GM21447 (cell line): ENCODE measurements at regions not wholly inside any gene's neighbourhood (a gene's known extent, or its start where the extent isn't known, plus 50 kb on each side); places are given as distances from the start of the nearest gene placed in this dataset.
"Not testable (repeated sequence)": the region's sequence is repeated elsewhere in the genome, so short reads cannot be mapped to it uniquely, and the experiment has no call there.

Experiments
- ATAC-seq: cut with Tn5 transposase; IDR thresholded peaks from one replicate; pipeline ENCODE4 v1.9.1; 2021; ENCODE audit not compliant: unreplicated experiment

DNA sequence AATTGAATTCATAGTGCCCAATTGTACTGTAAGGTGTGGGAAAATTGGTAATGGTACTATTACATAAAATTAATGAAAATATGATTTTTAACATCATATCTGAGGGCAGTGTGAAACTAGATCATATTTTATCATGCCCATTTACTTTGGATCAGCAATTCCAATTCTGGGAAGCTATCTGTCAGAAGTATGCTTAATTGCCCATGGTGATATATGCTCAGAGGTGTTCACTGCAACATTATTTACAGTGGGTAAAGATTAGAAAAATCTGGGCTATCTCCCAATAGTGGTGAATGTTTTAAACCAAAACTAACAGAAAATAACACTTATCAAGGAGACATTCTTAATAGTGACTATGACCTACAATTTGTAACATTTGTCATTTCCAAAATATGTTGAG is 1260.0 kb downstream of the BRINP3 start:
- no peak for ATAC-seq

DNA sequence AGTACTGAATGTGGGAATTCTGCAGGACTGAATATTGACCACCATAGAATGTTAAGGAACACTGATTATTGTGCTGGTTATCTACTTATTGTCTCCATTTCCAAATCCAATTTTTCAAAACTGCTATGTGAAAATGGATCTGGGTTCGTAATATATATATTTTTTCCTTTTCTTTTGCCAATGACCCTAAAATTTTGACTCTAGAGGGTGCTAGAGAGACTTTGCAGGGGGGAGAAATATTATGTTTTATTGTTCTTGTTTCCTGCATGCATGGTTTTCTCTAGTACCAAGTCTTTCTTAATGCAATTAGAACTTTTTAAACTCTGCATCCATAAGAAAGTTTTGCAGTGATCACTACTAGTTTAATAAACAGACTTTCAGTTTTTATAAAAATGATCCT is 1256.9 kb downstream of the BRINP3 start:
- no peak for ATAC-seq

- ATAC-seq, result not testable (repeated sequence)
These were observed 1251.9 kb downstream of the BRINP3 start for GRCh38 chr1:189225794-189226145.

DNA sequence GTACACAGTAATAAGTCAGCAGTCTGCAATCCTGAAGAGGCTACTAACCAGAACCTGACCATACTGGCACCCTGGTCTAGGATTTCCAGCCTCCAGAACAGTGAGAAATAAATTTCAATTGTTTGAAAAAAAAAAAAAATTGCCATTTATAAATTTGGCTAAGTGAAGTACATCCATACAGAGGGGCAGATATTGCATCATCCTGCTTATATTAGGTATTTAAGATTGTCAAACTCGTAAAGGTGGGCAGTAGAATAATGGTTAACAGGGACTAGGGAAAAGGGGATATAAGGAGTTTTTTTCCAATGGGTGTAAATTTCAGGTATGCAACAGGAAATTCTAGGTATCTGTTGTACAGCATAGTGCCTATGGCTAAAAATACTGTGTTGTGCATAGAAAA is 1250.9 kb downstream of the BRINP3 start:
- no peak for ATAC-seq

DNA sequence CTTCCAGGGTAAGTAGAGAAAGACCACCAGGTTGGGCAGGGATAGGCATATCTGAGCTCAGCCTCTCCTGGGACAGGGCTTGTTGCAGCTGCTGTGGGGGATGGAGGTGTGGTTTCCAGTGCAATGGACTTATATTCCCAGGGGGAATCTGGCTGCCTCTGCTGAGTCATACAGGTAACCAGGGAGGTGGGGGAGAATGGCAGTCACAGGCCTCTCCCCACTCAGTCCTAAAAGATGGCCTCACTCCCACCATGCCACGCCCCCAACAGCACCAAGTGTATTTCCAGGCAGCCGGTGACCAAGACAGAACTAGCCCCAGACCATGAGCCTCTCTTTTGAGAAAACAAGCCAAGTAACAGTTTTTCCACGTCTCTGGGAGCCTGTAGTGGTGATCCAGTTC is 1240.7 kb downstream of the BRINP3 start:
- ATAC-seq, result no peak

GRCh38 chr1:189253601-189254350 is 1223.9 kb downstream of the BRINP3 start:
- no peak for ATAC-seq

GRCh38 chr1:189261128-189261527 is 1216.5 kb downstream of the BRINP3 start:
- not testable (repeated sequence) for ATAC-seq

GRCh38 chr1:189269011-189269410 is 1208.7 kb downstream of the BRINP3 start:
- no peak for ATAC-seq

- no peak for ATAC-seq
These were observed 1203.4 kb downstream of the BRINP3 start for GRCh38 chr1:189274267-189274666.

- no peak for ATAC-seq
These were observed 1201.9 kb downstream of the BRINP3 start for GRCh38 chr1:189275796-189276195.

DNA sequence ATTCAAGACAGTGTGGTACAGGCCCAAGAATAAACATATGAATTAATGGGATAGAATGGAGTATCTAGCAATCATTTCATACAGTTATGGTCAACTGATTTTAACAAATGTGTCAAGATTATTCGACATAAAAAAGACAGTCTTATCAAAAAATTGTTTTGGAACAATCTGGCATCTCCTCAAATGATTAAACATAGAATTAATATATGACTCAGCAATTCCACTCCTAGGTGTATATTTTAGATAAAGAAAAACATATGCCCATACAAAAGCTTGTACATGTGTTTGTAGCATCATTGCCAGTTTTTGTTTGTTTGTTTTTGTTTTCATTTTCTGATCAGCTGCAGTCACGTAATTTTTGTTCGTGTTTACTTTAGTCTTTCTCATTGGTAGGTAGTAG is 1188.3 kb downstream of the BRINP3 start:
- ATAC-seq, result no peak

DNA sequence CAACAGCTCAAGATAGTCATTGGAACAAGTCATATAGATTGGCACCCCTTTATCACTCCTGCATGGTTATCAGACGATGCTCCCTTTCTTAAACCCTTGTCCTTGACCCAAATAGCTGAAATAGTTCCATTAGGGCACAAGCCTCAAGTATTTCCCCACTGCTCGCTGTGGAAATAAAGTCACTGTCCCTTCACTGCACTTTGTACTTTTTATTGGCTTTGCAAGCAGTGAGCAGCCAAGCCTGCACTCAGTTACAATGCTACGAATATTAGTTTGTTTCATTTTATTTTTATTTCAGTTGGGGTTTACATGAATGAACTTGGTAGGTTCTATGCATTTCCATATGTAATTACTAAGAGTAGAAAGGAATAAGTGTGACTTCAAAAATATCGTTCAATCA is 1176.4 kb downstream of the BRINP3 start:
- ATAC-seq, result no peak

- ATAC-seq, result no peak
These were observed 1172.4 kb downstream of the BRINP3 start for GRCh38 chr1:189305279-189305678.

DNA sequence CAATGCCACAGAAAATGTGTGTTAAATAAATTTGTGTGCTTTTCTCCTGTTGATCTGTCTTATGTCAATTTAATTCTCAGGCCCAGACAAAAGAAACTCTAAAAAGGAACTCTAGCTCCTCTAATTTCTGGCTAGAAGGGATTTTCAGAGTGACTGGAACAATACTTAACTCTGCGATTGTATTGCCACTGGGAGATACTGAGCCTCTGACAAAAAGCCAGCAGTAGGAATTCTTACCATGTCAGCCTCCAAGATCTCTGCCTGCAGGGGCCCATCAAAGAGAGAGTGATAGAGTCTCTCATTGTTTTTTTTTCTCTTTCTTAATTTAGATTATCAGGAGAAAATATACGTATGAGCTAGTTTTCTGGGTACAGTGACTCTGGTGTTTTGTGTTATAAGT is 1165.7 kb downstream of the BRINP3 start:
- ATAC-seq, result no peak

DNA sequence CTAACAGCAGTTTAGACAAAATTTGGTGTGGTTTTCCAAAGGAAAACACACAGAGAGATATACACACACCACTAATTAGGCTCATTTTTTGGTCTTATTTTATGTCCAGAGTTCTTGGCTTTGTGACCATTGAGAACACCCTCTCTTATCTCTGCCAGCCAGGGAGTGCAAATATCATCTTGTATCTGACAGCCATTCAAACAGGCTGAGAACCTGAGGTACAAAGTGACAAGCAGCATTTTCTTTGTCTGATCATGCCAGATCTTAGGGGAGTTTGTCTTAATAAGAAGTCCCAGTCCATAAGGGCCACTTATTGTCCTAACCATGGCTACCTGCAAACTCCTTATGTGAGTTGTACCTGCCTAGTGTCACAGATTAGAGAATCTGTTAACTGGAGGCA is 1165.2 kb downstream of the BRINP3 start:
- no peak for ATAC-seq

- ATAC-seq, result no peak
These were observed 1164.2 kb downstream of the BRINP3 start for GRCh38 chr1:189313488-189313887.

GRCh38 chr1:189315035-189315901 is 1162.4 kb downstream of the BRINP3 start:
- ATAC-seq, result no peak

DNA sequence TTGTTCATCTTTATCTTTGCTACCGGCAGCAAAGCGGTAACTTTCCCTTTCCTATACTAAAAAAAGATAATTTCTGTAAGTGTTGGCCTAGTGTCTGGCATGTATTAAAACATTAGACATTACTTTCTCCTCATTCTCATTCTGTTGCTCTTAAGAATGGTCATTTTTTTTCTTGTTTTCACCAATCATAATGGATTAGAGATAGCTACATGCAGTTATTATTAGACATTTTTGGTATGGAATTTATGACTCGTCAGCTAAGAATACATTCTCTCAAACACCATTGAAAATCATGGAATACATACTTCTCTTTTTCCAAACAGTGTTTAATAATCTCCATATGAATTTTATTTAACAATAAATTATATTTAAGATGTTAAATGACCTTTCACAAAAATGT is 1154.6 kb downstream of the BRINP3 start:
- ATAC-seq, result no peak

DNA sequence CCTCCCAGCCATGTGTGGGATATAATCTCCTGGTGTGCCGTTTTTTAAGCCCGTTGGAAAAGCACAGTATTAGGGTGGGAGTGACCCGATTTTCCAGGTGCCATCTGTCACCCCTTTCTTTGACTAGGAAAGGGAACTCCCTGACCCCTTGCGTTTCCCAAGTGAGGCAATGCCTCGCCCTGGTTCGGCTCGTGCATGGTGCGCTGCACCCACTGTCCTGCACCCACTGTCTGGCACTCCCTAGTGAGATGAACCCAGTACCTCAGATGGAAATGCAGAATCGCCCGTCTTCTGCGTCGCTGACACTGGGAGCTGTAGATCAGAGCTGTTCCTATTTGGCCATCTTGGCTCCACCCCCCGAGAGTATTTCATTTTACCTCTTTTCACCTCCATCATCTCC is 1146.6 kb downstream of the BRINP3 start:
- not testable (repeated sequence) for ATAC-seq

GRCh38 chr1:189336115-189337100 is 1141.3 kb downstream of the BRINP3 start:
- ATAC-seq, result no peak

- ATAC-seq, result no peak
These were observed 1128.1 kb downstream of the BRINP3 start for GRCh38 chr1:189349607-189350006.
